ENCODE measurements at regions not wholly inside any gene's neighbourhood (a gene's known extent, or its start where the extent isn't known, plus 50 kb on each side); places are given as distances from the start of the nearest gene placed in this dataset.

DNA sequence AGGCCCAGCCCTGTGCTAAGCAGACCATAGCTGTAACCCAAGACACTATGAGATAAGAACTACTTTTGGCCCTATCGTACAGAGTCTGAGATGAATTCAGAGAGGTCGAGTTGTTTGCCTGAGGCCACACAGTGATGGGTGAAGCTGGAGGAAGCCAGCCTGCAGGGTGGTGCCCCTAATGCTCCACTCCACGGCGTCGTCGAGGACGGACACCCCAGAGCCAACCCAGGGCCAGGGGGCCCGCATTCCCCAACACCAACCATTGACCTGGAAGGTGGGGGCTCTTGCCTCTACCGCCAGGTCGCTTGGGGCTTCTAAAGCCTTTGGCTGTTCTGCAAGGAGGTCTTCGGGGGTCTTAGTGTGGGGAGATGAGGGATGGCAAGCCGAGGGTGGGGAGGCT, 84.1 kb downstream of the IRF8 start:
- TF ChIP-seq, protein P1, sequence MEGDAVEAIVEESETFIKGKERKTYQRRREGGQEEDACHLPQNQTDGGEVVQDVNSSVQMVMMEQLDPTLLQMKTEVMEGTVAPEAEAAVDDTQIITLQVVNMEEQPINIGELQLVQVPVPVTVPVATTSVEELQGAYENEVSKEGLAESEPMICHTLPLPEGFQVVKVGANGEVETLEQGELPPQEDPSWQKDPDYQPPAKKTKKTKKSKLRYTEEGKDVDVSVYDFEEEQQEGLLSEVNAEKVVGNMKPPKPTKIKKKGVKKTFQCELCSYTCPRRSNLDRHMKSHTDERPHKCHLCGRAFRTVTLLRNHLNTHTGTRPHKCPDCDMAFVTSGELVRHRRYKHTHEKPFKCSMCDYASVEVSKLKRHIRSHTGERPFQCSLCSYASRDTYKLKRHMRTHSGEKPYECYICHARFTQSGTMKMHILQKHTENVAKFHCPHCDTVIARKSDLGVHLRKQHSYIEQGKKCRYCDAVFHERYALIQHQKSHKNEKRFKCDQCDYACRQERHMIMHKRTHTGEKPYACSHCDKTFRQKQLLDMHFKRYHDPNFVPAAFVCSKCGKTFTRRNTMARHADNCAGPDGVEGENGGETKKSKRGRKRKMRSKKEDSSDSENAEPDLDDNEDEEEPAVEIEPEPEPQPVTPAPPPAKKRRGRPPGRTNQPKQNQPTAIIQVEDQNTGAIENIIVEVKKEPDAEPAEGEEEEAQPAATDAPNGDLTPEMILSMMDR (conservative IDR thresholded peaks at IDR 0.05), result no peak
- no peak for TF ChIP-seq ZFX (IDR thresholded peaks at IDR 0.05)

Measured in C4-2B (cell line).